ENCODE measurements at regions not wholly inside any gene's neighbourhood (a gene's known extent, or its start where the extent isn't known, plus 50 kb on each side); places are given as distances from the start of the nearest gene placed in this dataset.

DNA sequence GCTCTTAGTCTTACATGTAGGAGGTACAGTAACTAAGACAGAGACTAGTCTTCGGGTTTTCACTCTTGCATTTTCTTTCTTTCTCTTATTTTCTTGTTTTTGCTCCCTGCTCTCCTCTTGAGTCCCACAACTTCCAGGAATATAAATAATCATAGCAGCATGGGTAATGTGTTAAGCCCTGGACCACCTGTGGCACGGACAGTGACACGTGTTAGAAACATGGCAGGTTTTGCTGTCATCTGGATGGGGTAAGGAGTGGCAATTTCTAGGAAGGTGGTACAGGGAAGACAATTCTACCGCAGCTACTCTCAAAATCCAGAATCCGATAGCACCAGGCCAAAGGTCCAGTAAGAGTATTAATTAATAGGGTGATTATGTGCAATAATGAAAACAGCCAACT is 237.5 kb upstream of the FAM98A start:
- FAIRE-seq, result no peak
- no peak for DNase-seq (ENCODE audit: low spot score)

DNA sequence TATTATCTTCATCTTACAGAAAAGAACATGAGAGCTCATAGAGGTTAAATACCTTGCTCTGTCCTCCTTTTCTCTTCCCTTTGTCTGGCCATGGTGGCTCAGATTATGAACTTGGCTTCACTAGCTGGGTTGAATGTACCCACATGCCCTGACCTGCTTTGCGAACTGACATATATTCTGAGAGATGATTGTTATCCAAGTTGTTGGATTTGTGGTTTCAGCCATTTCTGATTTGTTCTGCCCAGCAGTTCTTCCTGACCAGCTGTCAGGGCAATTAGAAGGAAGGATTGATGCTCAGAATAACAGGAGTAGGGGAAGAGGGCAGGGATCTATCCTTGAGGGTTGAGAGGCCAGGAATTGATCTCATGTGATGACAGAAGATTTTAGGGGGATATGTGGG is 236.8 kb upstream of the FAM98A start:
- no peak for DNase-seq (ENCODE audit: low spot score)
- FAIRE-seq, result no peak

DNA sequence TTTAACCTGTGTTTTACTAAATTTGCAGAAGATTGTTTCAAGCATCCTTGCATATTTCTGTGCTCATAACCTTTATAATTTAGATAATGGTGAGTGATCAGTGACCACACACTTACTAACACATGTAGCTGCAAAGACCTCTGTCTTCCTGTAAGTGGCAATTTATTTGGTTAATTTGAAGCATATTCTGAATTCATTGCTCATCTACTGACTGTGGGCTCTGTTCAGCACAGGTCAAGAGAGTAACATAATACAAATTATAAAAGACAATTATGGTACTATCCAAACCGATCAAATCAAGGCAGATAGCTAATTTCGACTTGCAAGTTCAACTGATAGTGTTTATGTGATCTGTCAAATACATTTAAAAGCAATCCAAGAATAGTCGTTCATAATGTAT is 223.9 kb upstream of the FAM98A start:
- FAIRE-seq (no peak), DNase-seq (ENCODE audit: low spot score) (no peak)

DNA sequence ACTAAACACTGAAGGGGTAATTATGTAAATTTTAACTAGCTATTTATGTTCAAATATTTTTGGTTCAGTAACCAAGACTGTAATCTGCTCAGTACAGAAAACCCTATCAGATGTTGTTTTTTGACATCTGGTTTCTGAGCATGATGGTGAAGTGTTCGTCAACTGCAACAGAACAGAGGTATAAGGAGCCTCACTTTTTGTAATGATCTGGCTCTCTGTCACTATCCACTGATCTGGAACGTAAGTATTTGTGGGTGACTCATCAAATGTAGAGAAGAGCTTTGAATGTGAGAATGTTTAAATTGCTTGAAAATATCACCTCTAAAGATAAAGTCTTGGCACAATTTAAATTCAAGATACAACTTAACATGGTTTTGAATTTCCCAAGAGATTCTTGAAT is 213.6 kb upstream of the FAM98A start:
- DNase-seq (ENCODE audit: low spot score) (no peak), FAIRE-seq (no peak)

DNA sequence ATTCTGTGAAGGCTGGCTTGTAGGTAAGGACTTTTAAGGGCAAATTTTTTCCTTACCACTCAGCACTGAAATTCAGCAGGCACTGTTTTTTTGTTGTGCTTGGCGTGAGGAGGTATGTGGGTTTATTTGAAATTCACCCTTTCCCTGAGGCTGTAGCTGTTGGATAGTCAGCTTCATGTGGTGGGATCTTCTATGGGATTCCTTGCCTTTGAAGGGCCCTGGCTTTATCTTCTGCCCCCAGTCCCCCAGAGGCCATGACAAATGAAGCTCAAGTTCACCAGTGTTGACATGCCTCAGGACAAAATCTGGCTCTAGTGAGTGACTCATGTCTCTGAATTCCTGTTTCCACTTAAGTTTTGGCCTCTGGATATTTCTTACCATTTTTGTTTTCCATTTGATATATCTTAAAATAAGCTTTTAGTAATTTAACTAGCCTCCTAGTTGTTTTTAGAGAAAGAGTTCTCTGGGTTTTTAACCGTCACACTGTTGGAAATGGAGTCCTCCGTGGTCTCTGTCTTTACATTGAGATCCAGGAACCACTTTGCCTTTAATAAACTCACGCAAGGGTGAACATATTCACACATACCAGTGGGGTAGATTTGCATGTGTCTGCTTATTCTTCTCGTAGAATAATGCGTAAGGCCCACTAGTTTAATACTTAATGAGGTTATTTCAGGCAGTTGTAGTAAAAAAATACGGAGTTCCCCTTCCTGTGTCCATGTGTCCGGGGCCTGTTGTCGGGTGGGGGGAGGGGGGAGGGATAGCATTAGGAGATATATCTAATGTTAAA is 211.1 kb upstream of the FAM98A start:
- DNase-seq (ENCODE audit: low spot score) (no peak), FAIRE-seq (no peak)

DNA sequence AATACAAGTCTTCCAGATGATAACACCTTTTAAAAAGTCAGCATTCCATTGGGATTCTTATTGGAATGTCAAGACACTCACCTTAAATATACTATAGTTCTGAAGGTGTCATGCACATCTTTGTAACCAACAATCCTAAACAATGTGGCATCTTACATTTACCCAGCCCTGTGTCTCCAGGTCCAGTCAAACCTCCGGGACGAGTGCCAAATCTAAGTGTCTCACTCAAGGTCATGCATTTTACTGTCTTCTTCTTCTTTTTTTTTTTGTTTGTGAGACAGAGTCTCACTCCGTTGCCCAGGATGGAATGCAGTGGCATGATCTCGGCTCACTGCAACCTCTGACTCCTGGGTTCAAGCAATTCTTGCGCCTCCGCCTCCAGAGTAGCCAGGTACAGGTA is 206.9 kb upstream of the FAM98A start:
- DNase-seq (ENCODE audit: low spot score) (no peak), FAIRE-seq (no peak)

DNA sequence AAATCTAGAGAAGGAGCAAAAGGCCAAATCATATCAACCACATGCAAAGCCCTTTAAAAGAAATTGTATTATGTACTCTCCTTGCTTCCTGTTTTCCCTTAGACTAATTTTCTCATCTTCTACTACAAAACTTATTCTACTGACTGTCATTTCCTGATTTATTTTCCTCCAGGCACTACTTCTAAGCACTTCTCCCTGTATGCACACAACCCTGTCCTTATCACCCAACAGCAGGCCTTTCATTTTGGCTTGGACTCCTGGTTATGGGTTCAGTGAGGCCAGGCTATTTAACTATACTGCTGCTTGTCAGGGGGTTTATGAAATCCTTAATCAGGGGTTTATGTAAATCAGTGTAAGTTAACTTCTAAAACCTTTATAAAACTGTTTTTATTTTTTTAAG is 205.1 kb upstream of the FAM98A start:
- FAIRE-seq (no peak), DNase-seq (ENCODE audit: low spot score) (no peak)

DNA sequence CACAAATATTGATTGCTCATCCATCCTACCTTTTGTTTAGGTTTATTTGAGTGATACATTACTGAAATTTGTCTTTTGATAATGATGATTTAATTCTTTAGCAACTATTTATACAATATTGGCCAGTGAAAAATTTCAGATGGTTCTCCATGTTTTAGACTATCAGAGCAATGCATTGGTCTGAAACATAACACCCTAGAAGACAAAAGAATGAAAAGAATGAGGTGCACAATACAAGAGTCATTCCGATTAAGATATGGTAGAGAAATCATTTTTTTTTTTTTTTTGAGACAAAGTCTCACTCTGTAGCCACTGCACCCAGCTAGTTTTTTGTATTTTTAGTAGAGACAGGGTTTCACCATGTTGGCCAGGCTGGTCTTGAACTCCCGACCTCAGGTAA is 197.4 kb upstream of the FAM98A start:
- DNase-seq (ENCODE audit: low spot score), result no peak
- no peak for FAIRE-seq

DNA sequence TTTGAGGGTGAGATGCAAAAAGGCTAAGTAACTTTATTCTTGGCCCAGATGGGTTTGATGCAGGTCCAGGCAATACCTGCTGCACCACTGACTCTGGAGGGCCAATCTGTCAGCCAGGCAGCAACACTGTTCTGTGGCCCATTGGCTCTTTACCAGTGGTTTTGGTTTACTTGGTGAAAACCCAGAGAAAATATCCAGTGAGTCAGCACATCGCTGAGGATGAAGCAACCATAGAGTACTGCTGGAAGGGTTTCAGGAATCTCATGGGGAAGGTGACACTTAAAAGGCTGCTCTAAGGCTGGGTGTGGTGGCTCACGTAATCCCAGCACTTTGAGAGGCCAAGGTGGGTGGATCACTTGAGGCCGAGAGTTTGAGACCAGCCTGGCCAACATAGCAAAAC is 192.5 kb upstream of the FAM98A start:
- peak; percentile 46 for DNase-seq (ENCODE audit: low spot score)
- FAIRE-seq, result no peak

DNA sequence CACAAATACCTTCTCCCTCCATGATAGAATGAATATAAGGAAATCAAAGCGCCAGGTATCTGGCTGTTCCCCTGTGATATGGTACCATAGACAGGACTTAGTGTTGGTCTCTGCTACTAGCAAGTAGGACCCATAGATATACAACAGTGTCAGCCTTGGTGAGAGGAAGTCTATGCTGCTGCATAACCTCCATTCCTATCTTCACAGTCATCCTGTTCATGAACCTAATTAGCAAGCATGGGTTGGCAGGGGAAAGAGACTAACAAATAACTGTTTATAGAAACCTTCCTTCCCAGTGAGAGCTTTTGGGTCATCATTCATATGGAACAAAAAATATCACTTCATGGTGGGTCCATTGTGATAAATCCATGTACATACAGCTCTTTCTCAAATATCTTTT is 188.9 kb upstream of the FAM98A start:
- DNase-seq (ENCODE audit: low spot score) (no peak), FAIRE-seq (no peak)

DNA sequence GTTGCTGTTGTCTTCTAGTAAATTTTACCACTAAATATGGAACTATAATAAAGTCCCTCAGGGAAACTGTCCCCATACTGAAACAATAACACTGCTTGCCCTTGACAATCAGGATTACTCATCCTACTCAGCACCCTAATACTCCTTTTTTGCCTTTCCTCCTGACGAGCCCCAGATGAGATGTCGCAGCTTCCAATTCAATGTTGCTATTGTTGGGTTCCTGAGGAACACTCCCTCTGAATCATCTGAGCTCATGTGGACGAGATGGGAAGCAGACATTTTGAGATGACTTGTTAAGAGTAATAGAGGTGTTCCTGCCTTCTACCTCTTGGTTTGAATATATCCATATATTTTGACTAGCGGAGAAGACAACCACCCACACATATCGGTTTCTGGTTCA is 187.8 kb upstream of the FAM98A start:
- DNase-seq (ENCODE audit: low spot score), result no peak
- no peak for FAIRE-seq

DNA sequence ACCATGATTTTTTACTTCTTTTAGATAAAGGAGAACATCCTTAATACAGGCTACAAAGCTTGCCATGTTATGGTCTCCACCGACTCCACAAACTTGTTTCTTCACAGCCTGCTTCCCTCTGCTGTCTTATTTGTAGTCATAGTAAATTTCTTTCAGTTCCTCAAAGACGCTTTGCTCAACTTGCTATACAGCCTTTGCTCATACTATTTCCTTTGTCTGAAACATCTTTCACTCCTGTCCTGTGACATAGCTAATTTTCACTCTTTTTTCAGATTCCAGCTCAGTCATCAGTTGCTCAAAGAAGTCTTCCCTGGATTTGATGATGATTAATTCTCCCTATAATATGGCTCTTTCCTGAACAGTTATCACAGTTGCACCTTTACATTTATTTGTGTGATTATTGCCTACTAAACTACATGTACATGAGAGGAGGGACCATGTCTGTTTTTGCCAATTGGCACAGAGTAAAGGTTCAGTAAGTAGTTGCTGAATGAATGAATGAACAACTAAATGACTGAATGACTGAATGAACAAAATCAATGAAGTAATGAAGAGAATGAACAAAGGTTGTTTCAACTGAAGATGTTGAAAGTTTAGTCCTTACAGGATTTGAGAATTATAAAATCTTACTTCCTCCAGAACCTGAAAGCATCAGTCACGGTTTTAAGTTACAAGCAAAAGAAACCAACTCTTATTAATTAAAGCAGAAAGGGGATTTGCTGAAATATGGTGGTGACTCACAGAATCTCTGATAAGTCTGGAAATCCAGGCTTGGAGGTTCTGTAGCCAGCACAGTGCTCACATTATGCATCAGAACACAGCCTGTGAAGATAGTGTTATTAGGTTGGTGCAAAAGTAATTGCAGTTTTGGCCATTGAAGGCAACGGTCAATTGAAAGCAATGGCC is 186.4 kb upstream of the FAM98A start:
- DNase-seq (ENCODE audit: low spot score) (no peak), FAIRE-seq (no peak)

DNA sequence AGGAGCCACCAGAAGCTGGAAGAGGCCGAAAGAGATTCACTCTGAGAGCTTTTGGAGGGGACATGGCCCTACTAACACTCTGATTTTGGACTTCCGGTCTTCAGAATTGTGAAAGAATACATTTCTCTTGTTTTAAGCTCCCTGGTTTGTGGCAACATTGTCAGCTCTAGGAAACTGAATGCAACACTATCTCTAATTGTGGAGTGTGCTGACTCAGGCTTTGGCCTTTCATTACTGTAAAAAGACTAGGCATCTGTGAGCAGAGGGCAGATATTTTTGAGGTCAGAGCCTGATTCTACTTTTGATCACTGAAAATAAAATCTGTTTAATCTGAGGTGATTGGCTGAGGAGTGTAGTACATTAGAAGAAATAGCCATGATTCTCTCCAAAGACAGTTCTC is 185.4 kb upstream of the FAM98A start:
- DNase-seq (ENCODE audit: low spot score) (no peak), FAIRE-seq (no peak)

DNA sequence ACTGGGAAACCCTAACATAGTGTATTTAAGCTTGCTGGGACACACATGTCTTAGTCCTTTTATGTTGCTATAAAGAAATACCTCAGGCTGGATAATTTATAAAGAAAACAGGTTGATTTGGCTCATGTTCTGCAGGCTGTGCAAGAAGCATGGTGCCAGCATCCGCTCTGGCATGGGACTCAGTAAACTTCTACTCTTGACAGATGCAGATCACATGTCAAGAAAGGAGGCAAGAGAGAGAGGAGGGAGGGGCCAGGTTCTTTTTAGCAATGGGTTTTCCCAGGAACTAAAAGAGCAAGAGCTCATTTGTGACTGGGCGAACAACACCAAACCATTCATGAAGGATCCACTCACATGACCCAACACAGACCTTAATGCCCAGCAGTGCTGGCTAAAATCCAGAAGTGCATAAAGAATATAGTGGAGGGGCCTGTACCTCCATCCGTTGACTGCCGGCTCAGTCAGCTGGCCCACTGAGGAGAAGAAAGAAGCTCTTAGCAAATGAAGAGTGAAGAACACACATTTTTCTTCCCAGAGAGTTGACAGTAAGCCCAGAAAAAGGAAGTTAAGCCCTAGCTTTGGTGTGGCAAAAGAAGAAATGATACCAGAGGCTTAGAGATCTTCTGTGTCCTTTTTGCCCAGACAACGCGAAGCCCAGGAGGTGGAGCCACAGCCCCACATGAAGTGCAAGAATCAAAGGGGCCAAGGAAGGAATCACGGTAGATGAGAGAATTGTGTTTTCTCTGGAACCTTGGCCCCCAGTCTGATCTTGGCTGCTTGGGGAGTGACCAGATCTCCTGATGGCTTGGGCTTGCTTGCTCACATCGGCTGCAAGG is 183.5 kb upstream of the FAM98A start:
- no peak for DNase-seq (ENCODE audit: low spot score)
- FAIRE-seq, result no peak

DNA sequence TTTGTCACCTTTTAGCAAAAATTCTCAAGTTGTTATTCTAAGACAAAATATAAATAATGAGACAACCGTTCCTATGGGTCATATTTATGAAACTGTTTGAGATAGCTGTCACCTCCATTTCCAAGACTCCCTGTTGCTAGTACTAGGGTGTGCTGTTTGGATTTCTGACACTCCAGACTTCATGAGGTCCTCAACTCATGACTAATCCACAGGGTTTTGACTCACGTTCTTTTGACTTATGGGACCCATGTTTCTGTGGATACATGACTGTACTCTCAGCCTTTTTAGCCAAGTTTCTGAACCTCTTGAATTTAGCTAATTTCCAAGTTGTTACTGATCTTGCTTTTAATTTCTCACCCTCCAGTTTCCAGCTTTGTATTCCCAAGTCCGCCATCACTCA is 178.7 kb upstream of the FAM98A start:
- DNase-seq (ENCODE audit: low spot score) (no peak), FAIRE-seq (no peak)

DNA sequence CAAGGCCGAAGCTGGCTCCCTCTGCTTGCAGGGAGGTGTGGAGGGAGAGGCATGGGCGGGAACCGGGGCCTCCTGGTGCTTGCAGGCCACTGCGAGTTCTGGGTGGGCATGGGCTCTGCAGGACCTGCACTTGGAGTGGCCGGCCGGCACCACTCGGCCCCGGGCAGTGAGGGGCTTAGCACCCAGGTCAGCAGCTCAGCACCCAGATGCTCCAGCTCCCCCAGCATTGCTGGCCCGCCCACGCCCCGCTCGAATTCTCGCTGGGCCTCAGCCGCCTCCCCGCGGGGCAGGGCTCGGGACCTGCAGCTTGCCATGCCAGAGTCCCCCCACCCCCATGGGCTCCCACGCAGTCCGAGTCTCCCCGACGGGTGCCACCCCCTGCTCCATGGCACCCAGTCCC is 176.2 kb upstream of the FAM98A start:
- FAIRE-seq (no peak), DNase-seq (ENCODE audit: low spot score) (no peak)

DNA sequence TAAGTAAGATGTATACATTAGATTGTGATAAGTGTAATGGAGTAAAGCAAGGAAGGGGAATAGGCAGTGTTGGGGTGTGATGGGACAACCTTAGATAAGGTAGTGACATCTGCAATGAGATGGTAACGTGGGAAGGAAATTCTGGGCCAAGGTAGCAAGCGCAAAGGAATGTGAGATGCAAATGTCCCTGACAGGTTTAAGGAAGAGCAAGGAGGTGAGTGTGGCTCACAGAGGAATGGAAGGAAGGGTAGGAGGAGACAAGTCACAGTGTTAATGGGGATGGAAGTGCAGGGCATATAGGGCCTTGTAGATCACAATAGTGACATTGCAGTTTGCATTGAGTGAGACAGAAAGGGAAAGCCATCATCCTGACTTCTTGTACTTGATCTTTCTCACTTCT is 170.9 kb upstream of the FAM98A start:
- FAIRE-seq (no peak), DNase-seq (ENCODE audit: low spot score) (no peak)

DNA sequence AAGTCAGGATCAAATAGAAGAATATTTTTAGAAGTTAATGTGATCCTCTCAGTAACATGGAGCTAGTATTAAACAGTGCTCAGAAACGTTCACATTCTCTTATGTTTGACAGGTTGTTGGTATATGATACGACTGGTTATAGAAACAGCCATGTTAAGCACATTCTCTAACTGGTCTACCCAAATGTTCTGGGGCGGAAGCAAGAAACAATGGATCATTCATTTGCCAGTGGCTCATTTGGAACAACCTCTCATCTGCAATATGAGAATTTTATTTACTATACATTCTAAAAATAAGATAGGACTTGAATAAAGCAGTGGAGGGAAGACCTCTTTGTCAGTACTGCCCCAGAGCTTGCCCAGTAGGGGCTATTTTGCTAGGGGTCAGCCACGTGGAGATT is 167.1 kb upstream of the FAM98A start:
- DNase-seq (ENCODE audit: low spot score) (no peak), FAIRE-seq (no peak)

DNA sequence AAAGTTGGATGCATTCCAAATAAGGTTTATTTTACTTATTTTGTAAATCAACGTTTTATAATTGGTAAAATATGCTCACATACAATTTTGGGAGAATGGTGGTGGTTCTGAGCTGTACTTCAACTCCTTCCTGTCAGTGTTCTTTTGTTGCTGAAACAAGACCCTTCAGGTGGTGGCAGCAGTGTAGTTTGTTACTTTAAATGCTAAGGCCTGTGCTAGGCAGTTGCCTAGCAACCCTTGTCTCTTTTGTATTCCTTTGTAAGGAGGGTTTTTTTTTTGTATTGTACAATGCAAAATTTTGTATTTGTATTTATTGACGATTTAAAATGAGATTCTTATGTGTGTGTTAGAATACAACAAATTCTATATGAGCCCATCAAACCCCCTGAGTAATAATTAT is 166.0 kb upstream of the FAM98A start:
- DNase-seq (ENCODE audit: low spot score), result no peak
- no peak for FAIRE-seq

DNA sequence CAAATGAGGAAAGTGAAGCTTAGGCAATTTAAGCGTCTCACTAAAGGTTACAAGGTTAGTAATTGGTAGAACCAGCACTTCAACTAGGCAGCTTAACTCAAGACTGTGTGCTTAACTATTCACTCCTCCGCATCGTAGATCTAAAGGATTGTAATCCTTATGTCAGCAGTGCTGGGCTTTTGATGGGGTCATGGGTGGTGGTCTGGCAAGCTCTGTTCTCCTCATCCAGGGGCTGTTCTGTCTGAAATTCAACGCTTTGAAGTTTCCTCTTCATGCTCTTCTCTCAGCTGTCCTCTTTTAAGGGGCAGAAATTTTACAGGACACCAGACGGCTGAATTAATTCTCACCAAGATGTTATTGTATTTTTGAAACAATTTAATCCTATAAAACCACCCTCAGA is 165.5 kb upstream of the FAM98A start:
- no peak for DNase-seq (ENCODE audit: low spot score)
- FAIRE-seq, result no peak

DNA sequence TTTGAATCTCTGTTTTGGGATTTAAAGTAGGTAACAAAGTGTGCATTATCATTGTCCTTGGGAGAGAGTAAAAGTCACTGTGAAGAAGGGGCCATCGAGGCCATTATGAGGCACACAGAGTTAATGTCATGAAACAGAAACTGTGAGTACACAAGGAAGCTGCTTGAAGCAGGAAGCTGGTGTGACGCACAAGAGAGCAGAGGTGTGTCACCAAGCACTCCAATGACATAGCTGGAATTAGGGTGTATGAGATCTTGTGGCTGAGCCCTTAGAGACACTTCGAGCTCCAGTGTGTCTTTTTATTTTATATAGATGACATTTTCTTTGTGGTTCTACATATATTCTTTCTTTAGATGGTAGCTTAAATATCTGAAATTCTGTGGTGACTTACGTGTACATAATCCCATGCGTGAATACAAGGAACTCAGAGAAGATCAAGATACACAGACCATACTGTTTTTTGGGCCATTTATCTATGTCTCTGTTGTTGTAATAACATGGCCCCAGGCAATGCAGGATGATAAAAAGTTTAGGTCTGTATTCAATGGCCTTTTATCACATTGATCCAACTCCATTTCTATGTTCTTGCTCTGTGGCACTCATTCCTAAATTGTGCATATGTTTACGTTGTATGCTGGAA is 164.7 kb upstream of the FAM98A start:
- no peak for DNase-seq (ENCODE audit: low spot score)
- FAIRE-seq, result no peak
